GM21529 (cell line): ENCODE measurements at regions not wholly inside any gene's neighbourhood (a gene's known extent, or its start where the extent isn't known, plus 50 kb on each side); places are given as distances from the start of the nearest gene placed in this dataset.

Experiments used
- ATAC-seq: cut with Tn5 transposase; IDR thresholded peaks from one replicate; pipeline ENCODE4 v1.9.1; 2021; ENCODE audit not compliant: unreplicated experiment

GRCh38 chr16:85254051-85254450, 141.8 kb upstream of the CIBAR2 start:
- no peak for ATAC-seq

GRCh38 chr16:85254921-85255320, 142.6 kb upstream of the CIBAR2 start:
- ATAC-seq: no peak

- ATAC-seq: no peak
These were observed 143.5 kb upstream of the CIBAR2 start for GRCh38 chr16:85255777-85256176.

GRCh38 chr16:85256190-85256739, 144.0 kb upstream of the CIBAR2 start:
- no peak for ATAC-seq

GRCh38 chr16:85257483-85257882, 145.2 kb upstream of the CIBAR2 start:
- no peak for ATAC-seq

GRCh38 chr16:85258166-85258565, 145.9 kb upstream of the CIBAR2 start:
- no peak for ATAC-seq

- no peak for ATAC-seq
These were observed 146.4 kb upstream of the CIBAR2 start for GRCh38 chr16:85258629-85259028.

GRCh38 chr16:85259115-85259831, 147.0 kb upstream of the CIBAR2 start:
- no peak for ATAC-seq

- no peak for ATAC-seq
These were observed 147.5 kb upstream of the CIBAR2 start for GRCh38 chr16:85259832-85260167.

GRCh38 chr16:85261204-85261603, 148.9 kb upstream of the CIBAR2 start:
- ATAC-seq: no peak

- ATAC-seq: no peak
These were observed 149.6 kb upstream of the CIBAR2 start for GRCh38 chr16:85261657-85262557.

- no peak for ATAC-seq
These were observed 150.4 kb upstream of the CIBAR2 start for GRCh38 chr16:85262558-85263238.

- ATAC-seq: no peak
These were observed 150.9 kb upstream of the CIBAR2 start for GRCh38 chr16:85263239-85263585.

- ATAC-seq: no peak
These were observed 152.5 kb upstream of the CIBAR2 start for GRCh38 chr16:85264752-85265151.

- no peak for ATAC-seq
These were observed 153.0 kb upstream of the CIBAR2 start for GRCh38 chr16:85265161-85265784.

GRCh38 chr16:85265810-85266209, 153.5 kb upstream of the CIBAR2 start:
- no peak for ATAC-seq

GRCh38 chr16:85266857-85267256, 154.6 kb upstream of the CIBAR2 start:
- ATAC-seq: no peak

GRCh38 chr16:85267414-85267945, 155.2 kb upstream of the CIBAR2 start:
- no peak for ATAC-seq

GRCh38 chr16:85269165-85269564, 156.9 kb upstream of the CIBAR2 start:
- no peak for ATAC-seq

- no peak for ATAC-seq
These were observed 158.1 kb upstream of the CIBAR2 start for GRCh38 chr16:85270374-85270773.

GRCh38 chr16:85271198-85271597, 158.9 kb upstream of the CIBAR2 start:
- no peak for ATAC-seq
